ENCODE measurements at regions not wholly inside any gene's neighbourhood (a gene's known extent, or its start where the extent isn't known, plus 50 kb on each side); places are given as distances from the start of the nearest gene placed in this dataset.

DNA sequence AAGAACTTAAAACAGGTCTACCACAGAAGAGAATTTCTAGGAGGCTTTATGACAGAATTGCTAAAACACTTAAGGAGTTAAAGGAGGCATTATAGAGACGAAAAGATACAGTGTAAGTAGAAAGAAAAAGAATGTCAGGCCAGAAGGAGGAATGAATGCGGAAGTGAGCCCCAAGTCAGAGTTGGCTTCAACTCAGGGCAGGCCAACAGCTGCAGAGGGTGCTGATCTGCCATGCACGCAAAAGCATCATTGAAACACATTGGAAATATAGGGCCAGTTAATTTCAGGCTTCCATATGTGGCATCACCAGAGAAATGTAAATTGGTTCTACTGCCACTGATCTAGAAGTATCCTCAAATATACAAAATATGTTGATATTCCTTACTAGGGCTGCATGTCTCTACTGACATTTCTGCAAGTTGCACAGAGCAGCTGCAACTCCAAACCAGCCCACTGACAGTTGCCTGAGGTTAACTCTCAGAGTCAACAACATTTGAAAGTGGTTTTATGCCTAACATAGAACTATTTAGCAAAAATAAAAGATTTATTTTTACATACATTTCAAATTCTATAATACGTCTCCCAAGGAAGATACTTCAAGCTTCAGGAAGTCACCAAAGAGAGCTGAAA is 324.1 kb downstream of the C11orf87 start:
- Histone ChIP-seq H3K4me3 (no peak overlapping the region), H3K9me3 (no peaks in the 10 kb centered on the region), H3K36me3 (no peaks in the 10 kb centered on the region), H3K27ac (no peak overlapping the region), H3K27me3 (ENCODE audit: low read depth) (no peaks in the 10 kb centered on the region), H3K4me1 (no peaks in the 10 kb centered on the region)
- DNase-seq (no peak), ATAC-seq (no peak)
- intact Hi-C loops (cut with DNase I): no loop called here
- no peak for TF ChIP-seq CTCF (IDR thresholded peaks at IDR 0.05)

DNA sequence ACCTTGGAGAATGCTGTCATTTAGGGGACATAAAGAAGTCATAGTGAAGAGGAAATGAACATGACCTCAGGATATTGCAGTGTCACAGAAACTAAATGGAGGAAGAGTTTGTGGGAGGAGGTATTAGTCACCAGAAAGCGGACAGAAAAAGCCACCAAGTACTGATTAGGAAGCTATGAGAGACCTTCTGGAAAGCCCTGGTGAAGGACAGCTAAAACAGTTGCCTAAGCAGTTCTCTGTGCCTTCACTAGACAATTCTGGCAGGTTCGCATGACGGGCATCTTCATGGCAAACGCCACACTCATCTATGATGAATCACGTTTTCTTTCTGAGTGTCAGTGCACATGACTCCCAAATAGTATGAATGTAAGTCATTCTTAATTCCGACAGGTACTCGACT is 325.8 kb downstream of the C11orf87 start:
- Histone ChIP-seq H3K9me3 (no peaks in the 10 kb centered on the region), H3K27me3 (ENCODE audit: low read depth) (no peaks in the 10 kb centered on the region), H3K4me1 (no peaks in the 10 kb centered on the region), H3K4me3 (no peak overlapping the region), H3K36me3 (no peaks in the 10 kb centered on the region), H3K27ac (no peak overlapping the region)
- intact Hi-C loops (cut with DNase I): no loop called here
- ATAC-seq (peak; percentile 74 to 79), DNase-seq (no peak)
- no peak for TF ChIP-seq CTCF (IDR thresholded peaks at IDR 0.05)

DNA sequence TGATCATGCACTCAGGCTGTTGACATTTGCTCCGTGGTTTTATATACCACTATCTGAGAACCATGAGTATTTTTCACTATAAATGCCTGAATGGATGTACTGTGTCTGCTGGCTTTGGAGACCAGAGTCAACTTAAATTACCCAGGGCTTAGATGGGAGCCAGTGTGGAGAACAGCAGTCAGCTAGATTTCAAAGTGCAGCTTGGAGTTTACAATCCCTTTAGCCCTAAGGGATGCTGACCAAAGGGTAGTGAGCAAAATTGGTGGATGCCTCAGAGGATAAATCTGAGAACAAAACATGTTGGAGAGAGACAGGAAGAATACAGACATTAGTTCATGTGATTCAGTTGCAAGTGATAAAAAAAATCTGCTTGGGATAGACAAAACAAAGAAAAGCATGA is 327.5 kb downstream of the C11orf87 start:
- ATAC-seq (no peak), DNase-seq (no peak)
- no peak for TF ChIP-seq CTCF (IDR thresholded peaks at IDR 0.05)
- H3K27ac ChIP-seq: no peak overlapping the region
- H3K9me3 ChIP-seq: no peaks in the 10 kb centered on the region
- no peaks in the 10 kb centered on the region for H3K4me1 ChIP-seq
- no peaks in the 10 kb centered on the region for H3K27me3 ChIP-seq (ENCODE audit: low read depth)
- no peak overlapping the region for H3K4me3 ChIP-seq
- intact Hi-C loops (cut with DNase I): no loop called here
- no peaks in the 10 kb centered on the region for H3K36me3 ChIP-seq

DNA sequence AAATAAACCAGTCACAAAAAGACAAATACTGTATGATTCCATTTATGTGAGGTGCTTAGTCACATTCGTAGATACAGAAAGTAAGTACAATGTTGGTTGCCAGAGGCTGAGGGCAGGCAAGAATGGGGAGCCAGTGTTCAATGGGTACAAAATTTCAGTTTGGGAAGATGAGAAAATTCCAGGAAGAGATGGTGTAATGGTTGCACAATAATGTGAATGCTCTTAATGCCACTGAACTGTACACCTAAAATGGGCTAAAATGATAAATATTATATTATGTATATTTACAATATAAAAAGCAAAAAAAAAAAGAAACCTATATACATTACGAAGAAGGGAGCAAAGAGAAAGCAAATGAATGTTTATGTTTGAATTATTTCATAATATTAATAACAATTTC is 329.0 kb downstream of the C11orf87 start:
- H3K4me1 ChIP-seq: no peaks in the 10 kb centered on the region
- no peaks in the 10 kb centered on the region for H3K36me3 ChIP-seq
- ATAC-seq: no peak
- no peak for DNase-seq
- no peaks in the 10 kb centered on the region for H3K27me3 ChIP-seq (ENCODE audit: low read depth)
- intact Hi-C loops (cut with DNase I): no loop called here
- no peaks in the 10 kb centered on the region for H3K9me3 ChIP-seq
- no peak for TF ChIP-seq CTCF (IDR thresholded peaks at IDR 0.05)
- no peak overlapping the region for H3K4me3 ChIP-seq
- no peak overlapping the region for H3K27ac ChIP-seq

GRCh38 chr11:109752212-109752825 is 330.3 kb downstream of the C11orf87 start:
- Histone ChIP-seq H3K9me3 (no peaks in the 10 kb centered on the region), H3K4me1 (no peaks in the 10 kb centered on the region), H3K36me3 (no peaks in the 10 kb centered on the region), H3K27me3 (ENCODE audit: low read depth) (no peaks in the 10 kb centered on the region), H3K4me3 (no peak overlapping the region), H3K27ac (no peak overlapping the region)
- ATAC-seq (no peak), DNase-seq (no peak)
- no peak for TF ChIP-seq CTCF (IDR thresholded peaks at IDR 0.05)
- intact Hi-C loops (cut with DNase I): no loop called here
